NCI-H2107 (cell line): ENCODE measurements at regions not wholly inside any gene's neighbourhood (a gene's known extent, or its start where the extent isn't known, plus 50 kb on each side); places are given as distances from the start of the nearest gene placed in this dataset.
"Not testable (repeated sequence)": the region's sequence is repeated elsewhere in the genome, so short reads cannot be mapped to it uniquely, and the experiment has no call there.

Experiments
- DNase-seq: peaks from one replicate; lab custom pipeline; 2025; lab: John Stamatoyannopoulos, UW

DNA sequence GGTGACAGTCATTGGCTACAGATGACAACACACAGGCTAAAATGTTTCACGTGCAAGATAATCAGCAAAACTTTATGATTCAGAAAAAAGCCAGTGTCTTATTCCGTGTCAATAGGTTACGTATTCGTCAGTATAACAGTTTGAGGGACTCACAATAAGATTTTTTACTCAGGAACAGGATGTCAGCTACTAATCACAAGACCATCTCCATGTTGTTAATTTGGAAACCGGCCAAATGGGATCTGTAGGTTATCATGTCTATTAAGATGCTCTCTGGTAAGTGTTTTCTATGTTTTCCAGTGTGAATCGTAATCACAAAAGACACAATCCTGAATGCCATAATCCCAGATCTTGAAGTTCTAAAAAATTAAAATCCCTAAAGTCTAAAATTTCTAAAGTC, 197.3 kb downstream of the ETV1 start:
- no peak for DNase-seq

DNA sequence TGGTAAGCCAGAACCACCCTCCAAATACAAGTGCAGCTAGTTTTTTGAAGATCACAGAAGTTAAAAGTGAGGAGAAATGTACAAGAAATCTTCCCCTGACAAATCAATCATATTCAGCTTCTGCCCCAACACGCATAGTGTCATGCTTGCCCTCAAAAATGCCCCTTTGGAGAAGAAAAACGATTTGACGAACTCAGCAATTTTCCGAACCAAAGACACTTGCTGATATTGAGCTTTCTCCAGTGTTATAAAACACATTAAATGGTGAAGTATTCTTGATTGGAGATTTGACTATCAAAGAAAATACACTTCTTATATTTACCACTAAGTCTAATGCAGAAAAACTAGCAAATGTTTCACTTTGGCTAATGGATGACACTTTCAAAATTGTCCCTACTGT, 195.5 kb downstream of the ETV1 start:
- no peak for DNase-seq

- DNase-seq: no peak
Observed at GRCh38 chr7:13794581-13794980, 194.9 kb downstream of the ETV1 start.

DNA sequence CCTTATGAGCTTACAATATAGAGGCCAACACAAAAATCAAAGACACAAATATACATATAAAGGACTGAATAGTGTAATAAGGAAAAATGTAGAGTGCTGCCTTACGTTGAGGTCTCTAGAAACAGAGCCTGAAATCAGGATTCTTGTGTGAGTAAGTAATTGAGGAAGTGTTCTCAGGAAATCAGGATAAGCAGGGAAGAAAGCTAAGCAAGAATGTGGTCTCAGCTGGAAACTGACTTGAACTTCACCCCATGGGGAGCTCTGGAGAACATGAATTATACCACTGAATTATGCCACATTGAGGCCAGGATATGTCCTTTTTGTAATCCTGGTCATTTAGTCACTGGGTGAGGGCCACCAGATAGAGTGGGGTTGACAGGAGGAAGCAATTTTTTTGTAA, 191.9 kb downstream of the ETV1 start:
- DNase-seq: no peak

- DNase-seq: peak; percentile 17
Observed at GRCh38 chr7:13800694-13801448, 188.6 kb downstream of the ETV1 start.

- DNase-seq: no peak
Observed at GRCh38 chr7:13801669-13802068, 187.8 kb downstream of the ETV1 start.

DNA sequence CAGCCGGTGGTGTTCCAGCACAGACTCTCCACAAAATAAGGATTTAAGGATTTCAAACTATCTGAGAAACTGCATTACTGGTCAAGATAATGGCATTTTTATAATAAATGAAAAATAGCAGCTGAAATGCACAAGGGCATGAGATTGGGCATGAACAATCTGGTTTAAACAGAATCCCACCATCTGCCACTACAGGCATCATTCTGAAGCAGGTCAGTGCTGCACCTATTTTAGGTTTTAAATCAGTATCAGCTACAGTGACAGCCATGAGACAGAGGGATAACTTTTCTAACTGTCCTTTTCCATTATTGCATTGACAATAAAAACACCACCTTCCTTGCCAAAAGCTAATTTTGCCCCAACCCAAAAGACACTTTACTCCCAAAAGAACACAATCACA, 186.8 kb downstream of the ETV1 start:
- no peak for DNase-seq

DNA sequence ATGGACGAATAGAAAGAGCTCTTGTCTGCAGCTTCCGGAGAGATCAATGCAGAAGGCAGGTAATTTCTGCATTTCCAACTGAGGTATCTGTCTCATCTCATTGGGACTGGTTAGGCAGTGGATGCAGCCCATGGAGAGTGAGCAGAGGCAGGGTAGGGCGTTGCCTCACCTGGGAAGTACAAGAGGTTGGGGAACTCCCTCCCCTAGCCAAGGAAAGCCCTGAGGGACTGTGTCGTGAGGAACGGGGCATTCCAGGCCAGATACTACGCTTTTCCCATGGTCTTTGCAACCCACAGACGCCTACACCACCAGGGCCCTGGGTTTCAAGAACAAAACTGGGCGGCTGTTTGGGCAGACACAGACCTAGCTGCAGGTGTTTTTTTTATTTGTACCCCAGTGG, 186.3 kb downstream of the ETV1 start:
- DNase-seq: no peak

GRCh38 chr7:13806089-13806867, 183.2 kb downstream of the ETV1 start:
- DNase-seq: not testable (repeated sequence)

- DNase-seq: not testable (repeated sequence)
Observed at GRCh38 chr7:13817230-13817629, 172.2 kb downstream of the ETV1 start.

DNA sequence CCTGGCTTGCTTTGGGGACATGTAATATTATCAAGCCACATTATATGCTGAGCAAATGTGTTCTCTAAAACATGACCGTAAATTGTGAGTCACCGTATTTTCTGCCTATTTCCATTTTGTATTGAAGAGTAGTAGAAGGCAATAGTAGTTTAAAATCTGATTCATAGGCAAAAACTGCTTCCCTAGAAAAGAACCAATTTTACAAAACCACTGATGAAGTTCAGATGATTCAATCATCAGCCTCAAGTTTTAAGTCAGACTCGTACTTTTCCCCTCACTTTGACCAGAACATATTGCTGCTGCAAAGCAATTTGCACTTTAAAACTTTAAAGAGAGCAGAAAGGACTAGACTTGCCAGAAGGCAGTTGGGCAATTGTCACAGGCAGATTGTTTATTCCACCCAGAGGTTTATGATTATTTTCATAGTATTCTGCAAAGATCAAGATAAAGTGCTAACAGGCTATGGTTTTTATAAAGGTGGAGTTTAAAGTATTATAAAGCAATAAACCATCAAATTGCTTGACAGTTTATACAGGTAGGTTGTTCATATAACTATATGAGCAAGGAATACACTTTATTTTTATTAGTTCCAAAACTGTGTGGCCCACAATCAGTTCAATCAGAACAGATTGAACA, 168.2 kb downstream of the ETV1 start:
- no peak for DNase-seq

- DNase-seq: no peak
Observed at GRCh38 chr7:13822678-13823077, 166.8 kb downstream of the ETV1 start.

- no peak for DNase-seq
Observed at GRCh38 chr7:13826752-13827151, 162.7 kb downstream of the ETV1 start.

DNA sequence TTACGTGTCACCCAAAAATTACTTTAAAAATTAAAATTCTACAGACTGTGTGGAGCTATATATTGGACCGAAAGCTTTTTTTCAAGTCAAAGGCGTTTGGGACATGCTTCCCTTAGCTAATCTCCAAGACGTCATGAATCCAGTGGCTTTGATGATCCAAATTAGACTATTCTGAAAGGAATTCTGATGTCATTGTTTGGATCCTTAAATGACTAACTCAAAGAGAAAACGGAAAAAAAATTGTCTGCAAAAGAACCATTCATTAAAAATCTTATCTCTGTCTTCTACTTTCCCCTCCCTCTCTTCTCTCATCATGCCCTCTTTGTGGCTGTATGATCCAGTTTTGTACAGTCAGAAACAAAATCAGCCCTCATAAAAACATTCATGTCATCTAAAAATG, 161.8 kb downstream of the ETV1 start:
- no peak for DNase-seq

GRCh38 chr7:13829231-13829630, 160.2 kb downstream of the ETV1 start:
- DNase-seq: no peak

DNA sequence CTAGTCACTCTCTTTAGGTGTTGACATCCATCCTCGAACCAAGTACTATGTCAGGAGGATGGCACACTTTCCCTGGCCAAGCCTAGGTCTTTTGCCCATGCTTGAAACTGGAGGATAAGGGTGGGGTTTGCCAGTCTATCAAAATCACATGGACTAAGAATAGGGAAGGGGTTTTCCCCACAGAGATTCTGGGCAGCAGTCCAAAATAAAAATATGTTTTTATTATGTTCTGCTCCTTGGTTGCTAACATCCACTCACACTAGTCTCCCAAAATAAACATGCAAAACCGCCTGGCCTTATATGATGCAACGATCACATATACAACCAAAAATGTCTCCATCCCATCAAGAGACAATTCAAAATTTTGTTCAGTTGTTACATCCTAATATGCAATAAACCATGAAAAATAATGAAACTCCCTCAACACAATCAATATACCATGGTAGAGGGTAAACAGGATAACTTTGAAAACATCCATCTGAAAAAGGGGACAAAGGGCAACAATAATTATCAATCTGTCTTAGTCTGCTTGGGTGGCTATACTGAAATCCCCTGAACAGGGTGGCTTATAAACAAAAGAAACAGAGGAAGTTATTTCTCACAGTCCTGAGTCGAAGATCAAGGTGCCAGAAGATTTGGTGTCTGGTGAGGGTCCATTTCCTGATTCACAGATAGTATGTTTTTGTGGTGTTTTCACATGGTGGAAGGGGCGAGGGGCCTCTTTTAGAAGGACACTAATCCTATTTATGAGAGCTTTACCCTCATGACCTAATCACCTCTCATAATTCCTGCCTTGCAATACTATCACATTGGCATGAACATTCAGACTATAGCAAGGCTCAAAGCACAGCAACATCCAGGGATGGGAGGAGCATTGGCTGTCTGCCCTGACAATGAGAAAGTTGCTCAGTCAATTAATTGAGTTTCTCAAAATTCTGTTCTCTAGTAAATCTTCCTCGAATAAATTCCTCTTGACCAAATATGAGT, 159.3 kb downstream of the ETV1 start:
- DNase-seq: no peak

GRCh38 chr7:13832346-13832745, 157.1 kb downstream of the ETV1 start:
- DNase-seq: no peak

- DNase-seq: no peak
Observed at GRCh38 chr7:13834328-13834761, 155.1 kb downstream of the ETV1 start.

DNA sequence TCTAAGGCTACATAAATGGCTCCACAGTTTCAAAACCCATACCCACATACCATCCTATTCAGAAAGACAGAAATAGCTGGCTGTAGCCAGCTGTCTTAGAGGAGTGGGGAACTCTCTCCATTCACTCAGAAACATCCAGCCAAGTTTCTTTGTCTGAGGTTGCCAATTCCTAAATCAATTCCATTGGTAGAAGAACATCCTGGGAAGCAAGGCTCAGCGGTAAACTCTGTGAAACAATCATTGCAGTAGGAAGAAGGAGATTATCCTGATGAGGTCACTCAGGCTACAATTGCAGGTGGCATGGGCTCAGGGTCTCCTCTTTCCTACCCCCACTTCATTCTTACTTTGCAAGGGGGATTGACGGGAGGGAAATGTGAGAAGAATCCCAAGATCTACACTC, 154.0 kb downstream of the ETV1 start:
- no peak for DNase-seq

- DNase-seq: no peak
Observed at GRCh38 chr7:13839063-13839462, 150.4 kb downstream of the ETV1 start.
